ENCODE measurements at regions not wholly inside any gene's neighbourhood (a gene's known extent, or its start where the extent isn't known, plus 50 kb on each side); places are given as distances from the start of the nearest gene placed in this dataset.

- DNase-seq (ENCODE audit: low read depth in 2 of 3, low spot score in 2 of 3): no peak
These were observed 59.4 kb upstream of the MGAT5 start for GRCh38 chr2:134194519-134194918.

GRCh38 chr2:134195341-134195740 lies 58.5 kb upstream of the MGAT5 start:
- DNase-seq (ENCODE audit: low read depth in 2 of 3, low spot score in 2 of 3): no peak

GRCh38 chr2:134197445-134197844 lies 56.4 kb upstream of the MGAT5 start:
- DNase-seq (ENCODE audit: low read depth in 2 of 3, low spot score in 2 of 3): no peak

- DNase-seq (ENCODE audit: low read depth in 2 of 3, low spot score in 2 of 3): no peak
These were observed 55.8 kb upstream of the MGAT5 start for GRCh38 chr2:134198006-134198634.

- DNase-seq (ENCODE audit: low read depth in 2 of 3, low spot score in 2 of 3): no peak
These were observed 54.7 kb upstream of the MGAT5 start for GRCh38 chr2:134199123-134199522.

- DNase-seq (ENCODE audit: low read depth in 2 of 3, low spot score in 2 of 3): no peak
These were observed 53.7 kb upstream of the MGAT5 start for GRCh38 chr2:134200036-134200618.

- DNase-seq (ENCODE audit: low read depth in 2 of 3, low spot score in 2 of 3): no peak
These were observed 52.3 kb upstream of the MGAT5 start for GRCh38 chr2:134201533-134201932.

GRCh38 chr2:134202371-134202770 lies 51.5 kb upstream of the MGAT5 start:
- no peak for DNase-seq (ENCODE audit: low read depth in 2 of 3, low spot score in 2 of 3)

- no peak for DNase-seq (ENCODE audit: low read depth in 2 of 3, low spot score in 2 of 3)
These were observed 50.7 kb upstream of the MGAT5 start for GRCh38 chr2:134203175-134203574.
